HG03432 (cell line): ENCODE measurements at regions not wholly inside any gene's neighbourhood (a gene's known extent, or its start where the extent isn't known, plus 50 kb on each side); places are given as distances from the start of the nearest gene placed in this dataset.

Source experiments
- ATAC-seq: cut with Tn5 transposase; IDR thresholded peaks from one replicate; pipeline ENCODE4 v1.9.1; 2021; ENCODE audit warnings: mild to moderate bottlenecking, moderate library complexity; ENCODE audit not compliant: unreplicated experiment

- no peak for ATAC-seq
These were observed 112.1 kb upstream of the PIK3C3 start for GRCh38 chr18:41842886-41843285.

DNA sequence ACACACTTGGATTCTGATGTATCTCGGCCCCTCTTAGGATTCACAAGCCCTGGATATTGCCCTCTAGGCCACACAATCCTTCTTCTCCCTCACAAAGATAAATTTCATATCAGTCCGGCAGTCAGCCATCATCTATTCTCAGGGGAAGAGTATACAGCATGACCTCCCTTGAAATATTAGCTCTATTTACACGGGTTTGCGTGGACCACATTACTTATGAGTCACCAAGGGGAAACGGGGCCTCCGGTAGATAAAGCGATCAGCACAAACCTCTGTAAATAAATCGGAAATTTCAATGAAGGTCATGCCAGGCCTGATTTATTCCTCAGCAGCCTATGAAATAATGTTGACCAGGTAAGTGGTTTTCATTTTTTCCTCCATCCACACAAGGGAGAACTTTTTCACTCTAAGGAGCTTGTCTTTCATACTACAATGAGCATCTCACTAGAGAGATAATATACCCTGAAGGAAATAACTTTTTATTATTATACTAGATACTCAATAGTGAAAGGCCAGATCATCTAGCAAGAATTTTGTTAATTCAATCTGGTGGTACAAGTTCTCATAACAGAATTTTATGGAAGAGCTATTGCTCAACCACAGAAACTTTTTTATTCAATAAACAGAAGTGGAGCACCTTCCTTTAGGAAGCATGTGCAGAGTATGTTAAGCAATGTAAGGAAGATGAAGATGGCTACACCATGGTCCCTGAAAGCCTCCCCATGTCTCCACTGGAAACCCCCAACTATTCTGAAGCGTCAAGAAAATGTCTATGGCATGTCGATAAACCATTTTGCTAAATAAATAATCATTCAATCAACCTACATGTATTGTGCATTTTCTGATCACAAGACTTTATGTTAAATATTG lies 125.2 kb upstream of the PIK3C3 start:
- no peak for ATAC-seq

DNA sequence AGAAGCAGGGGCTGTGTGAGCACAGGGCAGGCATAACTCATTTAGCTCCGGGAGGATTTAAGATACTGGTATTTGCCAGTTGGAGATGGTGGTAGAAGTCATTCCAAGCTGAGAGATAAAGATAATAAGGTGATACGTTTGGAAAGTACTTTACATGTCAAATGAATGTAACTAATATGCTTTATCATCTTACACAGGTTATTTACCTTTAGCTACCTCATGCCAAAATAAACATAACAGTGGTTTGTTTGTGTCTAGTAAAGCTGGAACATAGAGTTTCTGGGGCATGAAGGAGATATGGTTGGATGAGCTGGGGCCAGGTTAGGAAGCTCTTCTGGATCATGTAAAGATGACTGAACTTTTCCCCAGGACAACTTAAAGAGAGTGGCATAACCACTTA lies 126.9 kb upstream of the PIK3C3 start:
- ATAC-seq: no peak

GRCh38 chr18:41820784-41821183 lies 134.2 kb upstream of the PIK3C3 start:
- no peak for ATAC-seq

DNA sequence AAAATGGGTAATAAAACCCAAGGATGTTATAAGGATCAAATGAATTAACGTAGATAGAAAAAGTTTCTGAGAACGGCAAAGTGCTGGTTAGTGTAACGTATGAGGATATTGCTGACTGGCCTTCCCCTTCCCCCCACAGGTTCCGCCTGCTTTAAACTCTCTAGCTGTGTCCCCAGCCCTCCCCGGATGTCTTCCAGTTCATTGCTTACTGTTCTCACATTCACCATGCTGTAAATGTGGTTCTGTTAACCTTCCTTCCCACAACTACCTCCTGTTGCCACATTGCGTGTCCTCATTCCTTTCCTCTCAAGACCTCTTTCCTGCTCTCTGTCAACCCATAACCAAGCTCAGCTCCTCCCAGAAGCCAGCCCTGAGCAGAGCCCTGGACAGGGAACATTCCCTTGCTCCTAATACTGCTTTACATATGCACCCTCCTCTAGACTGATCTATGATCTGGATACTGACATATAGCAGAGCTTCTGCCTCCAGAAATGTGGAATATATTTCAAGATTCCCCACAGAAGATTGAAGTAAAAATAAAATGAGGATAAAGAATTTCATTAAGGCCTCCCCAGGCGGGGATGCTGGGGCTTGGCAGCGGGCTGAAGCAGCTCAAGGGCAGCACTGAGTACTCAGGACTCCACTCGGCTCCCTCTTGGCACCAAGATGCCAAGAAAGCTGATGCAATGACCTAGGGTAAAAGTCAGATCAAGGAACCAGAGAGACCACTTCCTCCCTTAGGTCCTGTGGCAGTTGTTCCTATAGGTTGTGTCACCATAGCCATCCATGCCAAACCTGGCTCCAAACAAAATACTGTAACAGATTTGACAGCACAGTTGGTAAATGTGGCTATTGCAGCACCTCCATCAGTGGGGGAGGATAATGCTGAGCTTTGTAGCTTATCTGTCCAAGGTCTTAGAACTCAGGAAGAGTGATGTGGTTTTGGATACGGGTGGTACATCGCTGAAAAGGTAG lies 136.4 kb upstream of the PIK3C3 start:
- ATAC-seq: no peak

- ATAC-seq: no peak
These were observed 140.4 kb upstream of the PIK3C3 start for GRCh38 chr18:41814651-41815050.

DNA sequence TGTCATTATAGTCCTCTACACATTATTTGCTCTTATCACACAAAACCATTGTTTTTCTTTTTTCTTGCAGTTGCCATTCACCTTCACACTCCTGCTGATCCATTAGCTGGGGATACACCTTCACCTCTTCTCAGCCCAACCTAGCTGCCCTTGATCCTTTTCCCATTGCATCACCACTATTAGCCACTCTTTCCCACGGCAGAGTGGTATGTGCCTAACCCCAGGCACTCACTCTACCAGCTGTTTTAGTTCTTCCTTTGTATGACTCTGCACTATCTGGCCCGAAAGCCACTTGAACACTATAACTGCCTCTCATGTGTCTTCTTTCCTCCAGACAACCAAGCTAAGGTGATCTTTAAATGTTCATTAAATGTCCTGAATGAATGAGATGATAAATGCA lies 145.4 kb upstream of the PIK3C3 start:
- no peak for ATAC-seq

DNA sequence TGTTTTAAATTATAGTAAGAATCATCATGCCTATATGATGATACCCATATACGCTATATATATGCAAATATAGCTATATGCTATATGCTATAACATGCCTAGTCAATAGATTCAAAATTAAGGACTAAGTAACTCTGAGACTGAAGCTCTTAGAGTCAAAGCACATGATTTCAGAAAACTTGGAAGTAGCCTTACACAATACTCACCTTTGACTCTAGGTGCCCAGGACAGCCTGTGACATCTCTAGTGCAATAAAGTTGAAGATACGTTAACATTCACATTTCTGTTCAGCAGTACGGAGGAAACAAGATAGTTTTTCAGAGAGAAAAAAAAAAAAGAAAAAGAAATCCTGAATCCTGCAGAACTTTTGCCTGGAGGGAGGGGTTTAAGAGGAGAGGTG lies 149.7 kb upstream of the PIK3C3 start:
- ATAC-seq: no peak

GRCh38 chr18:41798879-41799278 lies 156.2 kb upstream of the PIK3C3 start:
- ATAC-seq: no peak

DNA sequence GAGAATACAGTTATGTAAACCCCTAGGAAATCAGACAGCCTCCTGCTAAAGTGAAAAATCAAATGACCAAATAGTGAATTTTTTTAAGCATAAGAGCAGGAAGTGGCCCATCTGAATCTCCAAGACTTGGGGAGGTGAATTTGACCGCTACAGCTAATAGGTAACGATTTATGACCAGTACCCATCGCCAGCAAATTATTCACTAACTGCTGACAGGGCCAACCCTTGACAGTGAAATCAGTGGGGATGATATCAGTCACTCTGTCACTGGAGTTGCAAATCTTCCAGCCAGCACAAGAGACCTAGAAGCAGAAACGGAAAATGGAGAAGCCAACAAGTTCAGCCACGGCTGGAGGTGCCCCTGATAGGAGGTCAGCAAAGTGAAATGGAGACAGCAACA lies 164.3 kb upstream of the PIK3C3 start:
- ATAC-seq: no peak

DNA sequence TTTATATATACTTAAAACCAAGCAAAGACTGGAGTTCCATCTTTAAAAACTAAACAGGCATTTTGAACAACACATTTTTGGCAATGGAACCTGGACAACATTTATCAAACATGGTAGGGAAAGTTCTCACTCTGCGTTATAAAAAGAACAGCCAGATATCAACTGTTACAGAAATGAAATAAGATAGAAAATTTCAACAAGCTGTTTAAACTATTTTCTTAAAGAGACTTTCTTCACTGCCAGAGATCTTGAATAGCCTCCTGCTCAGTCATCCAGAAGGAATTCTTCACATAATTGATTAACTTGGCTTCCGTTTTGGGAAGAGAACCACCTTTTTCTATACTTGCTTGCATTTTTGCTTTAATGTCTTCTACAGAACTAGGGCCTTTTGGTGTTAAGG lies 166.0 kb upstream of the PIK3C3 start:
- ATAC-seq: no peak

DNA sequence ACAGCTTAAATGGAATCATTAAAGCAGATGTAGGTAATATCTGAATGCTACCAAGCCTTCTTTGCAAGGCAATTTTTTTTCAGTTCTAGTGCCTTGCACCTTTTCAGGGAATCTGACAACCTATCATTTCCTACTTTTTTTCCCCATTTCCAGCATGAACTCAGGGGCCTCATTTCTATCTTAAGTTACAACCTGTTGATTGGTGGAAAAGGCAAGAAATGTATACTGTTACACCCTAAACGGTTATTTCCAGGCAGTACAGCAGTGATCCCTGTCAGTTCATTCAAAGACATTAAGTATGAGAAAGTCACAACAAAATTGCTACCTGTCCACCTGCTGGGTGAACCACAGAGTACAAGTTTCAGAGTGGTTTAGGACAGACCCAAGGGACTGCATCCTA lies 171.2 kb upstream of the PIK3C3 start:
- no peak for ATAC-seq

DNA sequence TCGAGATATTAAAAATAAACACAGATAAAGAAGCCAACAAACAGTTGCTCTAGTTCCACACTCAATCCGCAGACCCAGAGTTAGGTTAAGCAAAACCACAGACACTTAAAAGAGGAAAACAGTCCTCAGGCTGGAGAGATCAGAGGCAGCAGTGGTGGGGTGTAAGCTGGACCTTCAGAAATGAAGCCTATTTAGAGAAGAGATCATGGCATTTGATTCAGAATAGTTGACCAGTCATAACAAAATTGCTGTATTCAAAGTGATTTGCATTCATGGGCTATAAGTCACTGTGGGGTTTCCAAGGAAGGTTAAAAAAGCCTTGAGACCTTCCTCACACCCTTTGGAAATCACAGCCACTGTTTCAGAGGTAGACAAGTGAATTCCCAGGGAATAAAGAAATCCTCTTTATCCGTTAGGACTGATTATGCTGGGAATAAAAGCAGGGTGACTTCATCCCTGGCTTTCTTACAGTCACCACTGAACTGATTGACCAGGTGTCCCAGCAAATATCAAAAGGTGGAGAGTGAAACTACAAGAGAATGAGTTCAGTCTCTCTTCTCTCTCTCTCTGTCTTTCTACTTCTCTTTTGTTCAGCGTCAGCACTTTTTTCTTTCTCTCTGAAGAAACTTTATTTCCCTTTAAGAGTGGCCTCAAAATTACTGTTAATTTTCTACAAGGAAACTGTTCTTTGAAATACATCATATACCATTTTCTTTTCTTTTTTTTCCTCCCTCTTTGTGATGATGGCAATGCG lies 171.8 kb upstream of the PIK3C3 start:
- no peak for ATAC-seq

- no peak for ATAC-seq
These were observed 183.1 kb upstream of the PIK3C3 start for GRCh38 chr18:41771973-41772372.

GRCh38 chr18:41769265-41769664 lies 185.8 kb upstream of the PIK3C3 start:
- ATAC-seq: no peak

- ATAC-seq: no peak
These were observed 186.6 kb upstream of the PIK3C3 start for GRCh38 chr18:41768467-41768866.

GRCh38 chr18:41767960-41768359 lies 187.1 kb upstream of the PIK3C3 start:
- no peak for ATAC-seq

DNA sequence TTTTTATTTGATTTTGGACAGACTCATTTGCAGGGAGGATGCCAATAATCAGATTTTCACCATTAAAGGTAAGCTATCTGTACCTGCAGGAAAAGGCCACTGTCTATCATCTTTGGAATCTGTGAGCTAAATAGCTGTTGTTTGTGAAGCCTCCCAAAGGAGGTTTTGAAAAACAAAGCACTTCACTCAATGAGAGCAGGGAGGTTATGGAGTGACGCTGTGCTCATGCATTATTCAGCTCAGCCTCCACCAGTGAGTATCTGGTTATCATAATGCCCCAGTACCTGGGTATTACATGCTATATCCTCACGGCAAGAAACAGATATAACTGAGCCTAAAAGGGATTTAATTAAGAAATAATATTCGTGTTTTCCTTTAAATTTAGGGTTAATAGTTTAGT lies 189.6 kb upstream of the PIK3C3 start:
- ATAC-seq: no peak

GRCh38 chr18:41763361-41763760 lies 191.7 kb upstream of the PIK3C3 start:
- no peak for ATAC-seq

DNA sequence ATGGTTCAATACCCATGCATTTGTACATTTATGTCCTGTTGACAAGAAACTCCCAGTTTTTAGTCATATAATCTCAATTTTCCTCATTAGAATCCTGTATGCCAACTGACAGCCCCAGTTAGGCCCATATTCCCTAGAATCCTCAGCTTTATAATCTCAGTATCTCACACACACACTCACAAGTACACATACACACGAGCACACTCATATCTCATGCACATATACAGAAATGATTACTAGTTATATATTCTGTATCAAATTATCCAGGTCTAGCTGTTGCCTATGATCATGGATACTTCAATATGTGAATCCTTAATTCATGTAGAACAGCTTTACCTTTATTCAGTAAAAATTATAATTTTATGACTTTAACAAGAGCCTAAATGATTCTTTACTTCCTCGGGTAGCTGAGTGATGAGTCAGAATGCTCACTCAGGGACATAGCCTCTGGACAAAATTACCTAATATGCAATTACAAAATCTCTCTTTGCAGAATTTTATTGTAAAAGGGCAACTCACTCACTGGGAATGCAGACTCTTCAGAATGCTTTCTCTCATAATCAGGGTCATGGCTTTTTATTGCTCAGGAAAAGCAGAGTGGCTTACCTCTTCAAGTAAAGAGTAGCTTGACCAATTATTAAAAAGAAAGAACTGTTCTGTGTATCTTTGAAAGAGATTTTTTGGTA lies 193.6 kb upstream of the PIK3C3 start:
- ATAC-seq: no peak

DNA sequence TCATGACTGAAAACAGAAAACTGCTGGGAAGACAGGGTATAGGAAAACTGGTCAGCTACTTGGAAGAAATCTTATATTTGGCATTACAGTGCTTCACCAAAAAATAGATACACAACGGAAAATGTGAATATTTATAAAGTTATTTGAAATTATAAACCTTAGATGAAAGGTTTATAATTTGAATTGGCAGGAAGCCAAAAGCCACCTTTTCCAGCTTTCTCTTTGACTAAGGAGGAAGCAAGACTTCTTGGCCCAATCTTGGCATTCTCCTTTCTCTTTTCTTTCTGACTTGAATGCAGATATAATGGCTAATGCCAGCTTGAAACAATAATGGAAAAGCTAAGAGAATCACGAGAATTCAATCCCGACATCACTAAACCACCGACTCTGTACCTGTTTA lies 196.5 kb upstream of the PIK3C3 start:
- no peak for ATAC-seq
